ENCODE measurements at regions not wholly inside any gene's neighbourhood (a gene's known extent, or its start where the extent isn't known, plus 50 kb on each side); places are given as distances from the start of the nearest gene placed in this dataset.

GRCh38 chr4:155599596-155599995 is 67.1 kb upstream of the GUCY1A1 start:
- Histone ChIP-seq H3K27ac (ENCODE audit: control insufficient read depth, insufficient read depth, low read length) (no peak overlapping the region), H3K9ac (ENCODE audit: control insufficient read depth, extremely low read depth, insufficient read depth, low read length) (no peak overlapping the region), H3K4me1 (ENCODE audit: control insufficient read depth, extremely low read depth, insufficient read depth, low read length) (peaks cover 14% of the 10 kb centered on the region), H3K4me3 (ENCODE audit: control insufficient read depth in 2 of 3, extremely low read depth in 1 of 3, insufficient read depth in 2 of 3, low read depth in 1 of 3, low read length in 3 of 3) (no peak overlapping the region), H3K79me2 (ENCODE audit: control insufficient read depth, insufficient read depth, low read length) (no peaks in the 10 kb centered on the region), H3K36me3 (ENCODE audit: control insufficient read depth in 2 of 2, extremely low read depth in 1 of 2, insufficient read depth in 2 of 2, low read length in 2 of 2) (no peaks in the 10 kb centered on the region), H2AFZ (ENCODE audit: control insufficient read depth, low read length) (no peak overlapping the region), H3K27me3 (ENCODE audit: control insufficient read depth, extremely low read depth, insufficient read depth, low read length) (no peaks in the 10 kb centered on the region), H4K20me1 (ENCODE audit: control insufficient read depth, extremely low read depth, insufficient read depth, low read length) (no peaks in the 10 kb centered on the region), H3K9me1 (ENCODE audit: control insufficient read depth, extremely low read depth, insufficient read depth, low read length) (no peaks in the 10 kb centered on the region), H3K9me3 (ENCODE audit: control insufficient read depth, low read depth, low read length) (no peaks in the 10 kb centered on the region), H3K4me2 (ENCODE audit: control insufficient read depth, extremely low read depth, insufficient read depth, low read depth, low read length) (no peak overlapping the region)
- DNase-seq (ENCODE audit: low read depth, low spot score) (no peak), FAIRE-seq (no peak)
- dilution Hi-C loops (cut with MboI; ENCODE audit: extremely low pct_ligation_motif_present, low sequenced_read_pairs) = no loop called here
- no peak for TF ChIP-seq EZH2 (IDR thresholded peaks at IDR 0.05; ENCODE audit: low read length)
- TF ChIP-seq CTCF (optimal IDR thresholded peaks at IDR 0.05 in 1 of 3, IDR thresholded peaks at IDR 0.05 in 1 of 3, conservative IDR thresholded peaks at IDR 0.05 in 1 of 3; ENCODE audit: extremely low read depth in 1 of 3, insufficient read depth in 2 of 3, low read length in 3 of 3) = no peak

GRCh38 chr4:155599085-155599484 is 67.6 kb upstream of the GUCY1A1 start:
- H3K4me1 ChIP-seq (ENCODE audit: control insufficient read depth, extremely low read depth, insufficient read depth, low read length) = peaks cover 10% of the 10 kb centered on the region
- FAIRE-seq (no peak), DNase-seq (ENCODE audit: low read depth, low spot score) (no peak)
- TF ChIP-seq CTCF (optimal IDR thresholded peaks at IDR 0.05 in 1 of 3, IDR thresholded peaks at IDR 0.05 in 1 of 3, conservative IDR thresholded peaks at IDR 0.05 in 1 of 3; ENCODE audit: extremely low read depth in 1 of 3, insufficient read depth in 2 of 3, low read length in 3 of 3) (no peak), EZH2 (IDR thresholded peaks at IDR 0.05; ENCODE audit: low read length) (no peak)
- dilution Hi-C loops (cut with MboI; ENCODE audit: extremely low pct_ligation_motif_present, low sequenced_read_pairs) = no loop called here
- H4K20me1 ChIP-seq (ENCODE audit: control insufficient read depth, extremely low read depth, insufficient read depth, low read length) = no peaks in the 10 kb centered on the region
- H3K36me3 ChIP-seq (ENCODE audit: control insufficient read depth in 2 of 2, extremely low read depth in 1 of 2, insufficient read depth in 2 of 2, low read length in 2 of 2) = no peaks in the 10 kb centered on the region
- no peak overlapping the region for H2AFZ ChIP-seq (ENCODE audit: control insufficient read depth, low read length)
- no peak overlapping the region for H3K27ac ChIP-seq (ENCODE audit: control insufficient read depth, insufficient read depth, low read length)
- H3K9ac ChIP-seq (ENCODE audit: control insufficient read depth, extremely low read depth, insufficient read depth, low read length) = no peak overlapping the region
- no peak overlapping the region for H3K4me2 ChIP-seq (ENCODE audit: control insufficient read depth, extremely low read depth, insufficient read depth, low read depth, low read length)
- no peaks in the 10 kb centered on the region for H3K9me3 ChIP-seq (ENCODE audit: control insufficient read depth, low read depth, low read length)
- no peaks in the 10 kb centered on the region for H3K9me1 ChIP-seq (ENCODE audit: control insufficient read depth, extremely low read depth, insufficient read depth, low read length)
- H3K79me2 ChIP-seq (ENCODE audit: control insufficient read depth, insufficient read depth, low read length) = no peaks in the 10 kb centered on the region
- H3K27me3 ChIP-seq (ENCODE audit: control insufficient read depth, extremely low read depth, insufficient read depth, low read length) = no peaks in the 10 kb centered on the region
- no peak overlapping the region for H3K4me3 ChIP-seq (ENCODE audit: control insufficient read depth in 2 of 3, extremely low read depth in 1 of 3, insufficient read depth in 2 of 3, low read depth in 1 of 3, low read length in 3 of 3)
